ENCODE measurements at regions not wholly inside any gene's neighbourhood (a gene's known extent, or its start where the extent isn't known, plus 50 kb on each side); places are given as distances from the start of the nearest gene placed in this dataset.

- no peaks in the 10 kb centered on the region for H3K4me1 ChIP-seq
- TF ChIP-seq POLR2A (IDR thresholded peaks at IDR 0.05) (no peak), POLR2AphosphoS5 (IDR thresholded peaks at IDR 0.05; ENCODE audit: insufficient read depth in 1 of 2, low read depth in 1 of 2) (no peak), CTCF (IDR thresholded peaks at IDR 0.05) (no peak)
- H3K27me3 ChIP-seq, result no peaks in the 10 kb centered on the region
- no peaks in the 10 kb centered on the region for H3K36me3 ChIP-seq
- H3K4me3 ChIP-seq, result no peak overlapping the region
- H3K9me3 ChIP-seq, result no peaks in the 10 kb centered on the region
- no peak for DNase-seq (ENCODE audit: extremely low spot score in 2 of 2)
- intact Hi-C loops (cut with DNase I), result no loop called here
- H3K27ac ChIP-seq, result no peak overlapping the region
These were observed 1045.7 kb downstream of the C4orf33 start for GRCh38 chr4:130141651-130142050.

- no peaks in the 10 kb centered on the region for H3K9me3 ChIP-seq
- DNase-seq (ENCODE audit: extremely low spot score in 2 of 2), result no peak
- H3K27me3 ChIP-seq, result no peaks in the 10 kb centered on the region
- intact Hi-C loops (cut with DNase I), result no loop called here
- H3K36me3 ChIP-seq, result no peaks in the 10 kb centered on the region
- no peaks in the 10 kb centered on the region for H3K4me1 ChIP-seq
- no peak overlapping the region for H3K4me3 ChIP-seq
- TF ChIP-seq POLR2A (IDR thresholded peaks at IDR 0.05) (no peak), CTCF (IDR thresholded peaks at IDR 0.05) (no peak), POLR2AphosphoS5 (IDR thresholded peaks at IDR 0.05; ENCODE audit: insufficient read depth in 1 of 2, low read depth in 1 of 2) (no peak)
- H3K27ac ChIP-seq, result no peak overlapping the region
These were observed 1047.7 kb downstream of the C4orf33 start for GRCh38 chr4:130143656-130144055.

GRCh38 chr4:130146773-130147172, 1050.8 kb downstream of the C4orf33 start:
- no peaks in the 10 kb centered on the region for H3K27me3 ChIP-seq
- no peaks in the 10 kb centered on the region for H3K4me1 ChIP-seq
- intact Hi-C loops (cut with DNase I), result no loop called here
- no peaks in the 10 kb centered on the region for H3K36me3 ChIP-seq
- TF ChIP-seq POLR2A (IDR thresholded peaks at IDR 0.05) (no peak), CTCF (IDR thresholded peaks at IDR 0.05) (no peak), POLR2AphosphoS5 (IDR thresholded peaks at IDR 0.05; ENCODE audit: insufficient read depth in 1 of 2, low read depth in 1 of 2) (no peak)
- no peak for DNase-seq (ENCODE audit: extremely low spot score in 2 of 2)
- no peak overlapping the region for H3K4me3 ChIP-seq
- no peaks in the 10 kb centered on the region for H3K9me3 ChIP-seq
- no peak overlapping the region for H3K27ac ChIP-seq

- H3K4me1 ChIP-seq, result no peaks in the 10 kb centered on the region
- DNase-seq (ENCODE audit: extremely low spot score in 2 of 2), result no peak
- no peak overlapping the region for H3K27ac ChIP-seq
- H3K4me3 ChIP-seq, result no peak overlapping the region
- no peak for TF ChIP-seq POLR2AphosphoS5 (IDR thresholded peaks at IDR 0.05; ENCODE audit: insufficient read depth in 1 of 2, low read depth in 1 of 2)
- TF ChIP-seq CTCF (IDR thresholded peaks at IDR 0.05), result no peak
- TF ChIP-seq POLR2A (IDR thresholded peaks at IDR 0.05), result no peak
- intact Hi-C loops (cut with DNase I), result no loop called here
- H3K27me3 ChIP-seq, result no peaks in the 10 kb centered on the region
- H3K36me3 ChIP-seq, result no peaks in the 10 kb centered on the region
- no peaks in the 10 kb centered on the region for H3K9me3 ChIP-seq
These were observed 1051.7 kb downstream of the C4orf33 start for GRCh38 chr4:130147641-130148040.

GRCh38 chr4:130154901-130155300, 1058.9 kb downstream of the C4orf33 start:
- no peaks in the 10 kb centered on the region for H3K27me3 ChIP-seq
- H3K36me3 ChIP-seq, result no peaks in the 10 kb centered on the region
- no peaks in the 10 kb centered on the region for H3K9me3 ChIP-seq
- H3K4me3 ChIP-seq, result no peak overlapping the region
- intact Hi-C loops (cut with DNase I), result no loop called here
- no peaks in the 10 kb centered on the region for H3K4me1 ChIP-seq
- no peak for DNase-seq (ENCODE audit: extremely low spot score in 2 of 2)
- H3K27ac ChIP-seq, result no peak overlapping the region
- no peak for TF ChIP-seq POLR2AphosphoS5 (IDR thresholded peaks at IDR 0.05; ENCODE audit: insufficient read depth in 1 of 2, low read depth in 1 of 2)
- TF ChIP-seq POLR2A (IDR thresholded peaks at IDR 0.05), result no peak
- TF ChIP-seq CTCF (IDR thresholded peaks at IDR 0.05), result no peak

All from vagina (tissue), 2 donors.